NCI-H2107 (cell line): ENCODE measurements at regions not wholly inside any gene's neighbourhood (a gene's known extent, or its start where the extent isn't known, plus 50 kb on each side); places are given as distances from the start of the nearest gene placed in this dataset.

Experiments
- DNase-seq: peaks from one replicate; lab custom pipeline; 2025; lab: John Stamatoyannopoulos, UW

DNA sequence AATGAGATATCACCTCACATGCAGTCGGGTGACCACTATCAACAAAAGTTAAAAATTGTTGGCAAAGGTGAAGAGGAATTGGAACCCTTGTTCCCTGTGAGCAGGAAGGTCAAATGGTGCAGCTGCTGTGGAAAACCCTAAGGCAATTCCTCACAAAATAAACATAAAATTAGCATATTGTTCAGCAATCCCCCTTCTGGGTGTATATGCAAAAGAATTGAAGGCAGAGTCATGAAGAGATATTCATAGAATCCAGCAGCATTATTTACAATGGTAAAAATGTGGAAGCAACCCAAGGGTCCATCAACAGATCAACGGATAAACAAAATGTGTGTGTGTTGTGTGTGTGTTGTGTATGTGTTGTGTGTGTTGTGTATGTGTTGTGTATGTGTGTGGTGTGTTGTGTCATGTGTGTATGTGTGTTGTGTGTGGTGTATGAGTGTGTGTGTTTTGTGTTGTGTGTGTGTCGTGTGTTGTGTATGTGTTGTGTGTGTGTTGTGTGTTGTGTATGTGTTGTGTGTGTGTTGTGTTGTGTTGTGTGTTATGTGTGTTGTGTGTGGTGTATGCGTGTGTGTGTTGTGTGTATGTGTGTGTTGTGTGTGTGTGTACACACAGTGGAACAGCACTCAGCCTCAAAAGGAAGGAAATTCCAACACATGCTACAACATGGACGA is 245.1 kb downstream of the ERMARD start:
- no peak for DNase-seq

DNA sequence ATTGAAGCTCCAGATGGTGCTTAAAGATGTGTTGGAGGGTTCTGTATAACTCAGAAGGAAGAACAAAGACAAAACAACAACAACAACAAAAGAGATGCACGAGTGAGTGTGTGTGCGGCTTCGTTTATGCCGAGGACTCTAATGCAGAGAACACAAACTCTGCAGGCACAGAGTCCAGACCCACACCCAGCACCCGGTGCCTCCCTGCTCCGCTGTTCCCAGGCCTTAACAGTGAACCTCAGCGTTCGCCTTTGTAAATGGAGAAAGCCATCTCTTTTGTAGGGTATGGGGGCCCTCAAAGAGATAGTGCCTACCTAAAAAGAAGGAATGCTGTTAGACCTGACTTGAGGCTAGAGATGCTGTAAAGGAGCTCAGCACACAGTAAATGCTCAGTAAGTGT is 243.3 kb downstream of the ERMARD start:
- DNase-seq = no peak

DNA sequence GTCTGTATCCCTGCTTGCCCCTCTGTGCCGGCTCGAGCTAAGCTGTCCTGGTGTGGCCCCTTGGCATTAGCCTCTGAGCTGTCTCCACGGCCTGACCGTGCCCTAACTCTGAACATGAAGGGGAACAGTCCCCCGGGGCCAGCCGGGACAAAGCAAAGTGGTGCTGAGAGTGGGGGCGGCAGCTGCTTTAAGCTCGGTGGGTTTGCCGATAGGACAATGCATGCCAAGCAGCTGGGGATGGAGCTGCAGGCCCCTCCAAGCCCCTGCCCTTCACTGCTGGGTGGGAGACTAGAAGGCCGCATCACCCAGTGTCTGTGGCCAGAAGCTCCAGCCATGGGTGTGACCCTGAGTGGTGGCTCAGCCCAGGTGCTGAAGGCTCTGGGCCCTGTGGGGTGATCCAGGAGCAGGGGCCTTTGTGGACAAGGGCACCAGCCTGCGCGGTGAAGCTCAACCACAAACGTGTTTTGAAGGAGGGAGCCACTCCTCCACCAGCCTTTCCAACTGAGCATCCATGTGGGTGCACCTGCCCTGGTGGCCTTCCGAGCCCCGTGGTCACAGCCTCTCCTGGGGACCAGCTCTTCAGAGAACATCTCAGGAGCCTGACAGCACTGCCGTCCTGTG is 242.5 kb downstream of the ERMARD start:
- no peak for DNase-seq

DNA sequence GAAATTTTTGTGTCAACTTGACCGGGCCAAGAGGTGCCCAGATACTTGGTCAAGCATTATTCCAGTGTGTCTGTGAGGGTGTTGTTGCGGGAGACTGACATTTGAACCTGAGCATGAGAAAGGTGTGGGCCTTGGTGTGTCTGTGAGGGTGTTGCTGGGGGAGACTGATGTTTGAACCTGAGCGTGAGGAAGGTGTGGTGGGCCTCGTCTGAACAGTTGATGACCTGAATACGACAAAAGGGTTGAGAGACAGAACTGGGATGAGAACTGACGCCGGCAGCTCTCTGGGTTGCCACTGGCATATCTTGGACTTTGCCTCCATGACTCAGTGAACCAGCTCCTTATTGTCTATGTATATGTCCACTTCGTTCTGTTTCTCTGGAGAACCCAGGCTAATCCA is 240.5 kb downstream of the ERMARD start:
- no peak for DNase-seq

DNA sequence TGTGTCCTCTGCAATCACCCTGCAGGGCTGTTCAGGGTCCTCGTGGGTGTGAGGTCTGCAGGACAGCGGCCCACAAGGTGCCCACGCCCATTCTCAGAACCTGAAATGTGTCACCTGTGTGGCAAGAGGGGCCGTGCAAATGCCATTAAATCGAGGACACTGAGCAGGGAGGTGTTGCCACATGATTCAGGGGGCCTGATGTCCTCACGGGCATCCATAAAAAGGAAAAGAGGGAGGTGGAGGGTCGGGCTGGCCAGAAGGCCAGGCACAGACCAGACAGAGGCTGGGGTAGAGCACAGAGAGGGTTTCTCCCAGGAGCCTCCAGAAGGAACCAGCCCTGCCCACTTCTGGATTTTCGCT is 239.6 kb downstream of the ERMARD start:
- DNase-seq = no peak

DNA sequence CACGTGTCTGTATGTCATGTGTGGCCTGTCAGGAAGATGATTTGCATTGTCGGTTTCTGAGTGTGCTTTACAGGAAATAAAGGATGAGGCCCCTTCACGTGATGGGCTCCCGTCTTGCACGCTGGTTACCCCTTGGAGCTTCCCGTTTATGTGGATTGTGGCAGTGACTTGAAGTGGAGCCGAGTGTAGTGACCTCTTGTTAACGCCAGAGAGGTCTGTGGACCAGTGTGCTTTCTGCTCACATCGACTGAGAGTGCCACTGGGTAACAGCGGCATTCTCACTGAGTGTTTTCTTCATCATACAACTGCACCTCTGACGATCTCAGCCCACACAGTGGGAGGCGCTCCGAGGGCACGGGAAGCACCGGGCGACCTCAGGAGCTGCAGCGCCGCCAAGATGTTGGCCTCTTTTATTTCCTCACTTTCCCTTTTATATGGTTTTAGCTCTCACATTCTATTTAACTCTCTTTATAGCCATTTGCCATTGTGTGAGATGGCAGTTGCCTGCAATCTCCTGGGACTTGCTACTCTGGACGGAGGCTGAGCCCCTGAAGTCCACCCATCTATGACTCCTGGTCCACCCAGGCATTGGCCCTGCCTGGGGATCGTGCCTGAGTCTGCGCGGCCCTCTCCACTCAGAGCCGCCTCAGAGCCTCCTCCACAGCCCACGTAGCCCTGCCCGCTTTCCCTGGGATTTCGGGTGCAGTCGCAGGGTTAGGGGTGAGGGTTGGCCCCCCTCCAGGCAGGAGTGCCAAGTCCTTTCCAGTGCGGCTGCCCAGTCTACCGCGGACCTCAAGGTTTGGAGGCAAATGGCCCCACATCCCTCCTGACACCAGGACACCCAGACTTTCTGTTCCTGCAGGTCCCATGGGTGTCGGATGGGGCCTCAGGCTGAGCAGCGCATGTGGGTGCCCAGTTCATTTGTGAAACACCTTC is 238.9 kb downstream of the ERMARD start:
- DNase-seq = no peak

DNA sequence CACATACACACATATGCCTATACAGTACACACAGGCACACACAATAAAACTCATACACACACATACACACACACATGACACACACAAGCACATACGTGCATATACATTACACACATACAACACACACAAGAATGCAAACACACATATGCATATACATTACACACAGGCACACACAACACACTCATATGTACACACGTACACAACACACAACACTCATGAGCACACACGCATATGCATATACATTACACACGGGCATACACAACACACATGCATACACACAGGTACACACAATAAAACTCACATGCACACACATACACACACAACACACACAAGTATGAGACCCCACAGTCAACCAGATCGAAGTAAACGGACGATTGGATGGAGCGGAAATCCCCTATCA is 238.2 kb downstream of the ERMARD start:
- no peak for DNase-seq

DNA sequence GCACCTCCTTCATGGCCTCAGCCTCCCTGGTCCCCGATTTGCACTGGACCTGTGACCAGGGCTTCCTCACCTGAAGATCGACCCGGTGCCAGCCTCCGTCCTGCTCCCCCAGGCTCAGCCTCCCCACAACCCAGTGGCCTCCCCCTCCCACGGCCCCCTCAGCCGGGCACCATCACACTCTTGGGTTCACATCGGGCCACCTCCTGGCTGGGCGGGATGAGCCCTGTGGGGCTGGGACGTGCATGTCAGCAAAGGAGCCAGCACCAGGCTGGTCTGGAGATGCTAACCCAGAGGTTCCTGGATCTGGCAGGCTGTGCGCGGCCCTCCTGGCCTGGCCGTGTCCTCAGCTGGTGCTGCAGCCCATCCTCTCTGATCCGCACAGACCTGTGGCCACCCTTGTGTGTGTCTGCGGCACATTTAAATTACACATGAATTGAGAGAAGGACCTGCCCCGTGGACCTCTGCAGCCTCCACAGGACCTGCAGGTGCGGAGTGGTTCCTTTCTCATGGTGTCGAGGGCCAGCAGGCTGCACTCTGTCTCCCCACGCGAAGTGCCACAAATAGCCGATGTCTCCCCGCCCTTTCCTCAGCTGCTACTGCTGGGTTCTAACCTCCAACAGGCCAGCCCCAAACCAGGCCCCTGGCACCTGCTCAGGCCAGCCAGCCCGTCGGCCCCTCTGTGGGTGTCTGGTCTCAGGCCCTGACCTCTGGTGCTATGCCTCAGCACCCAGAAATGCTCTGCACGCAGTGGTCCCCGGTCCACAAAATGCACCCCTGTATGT is 237.5 kb downstream of the ERMARD start:
- DNase-seq = no peak

DNA sequence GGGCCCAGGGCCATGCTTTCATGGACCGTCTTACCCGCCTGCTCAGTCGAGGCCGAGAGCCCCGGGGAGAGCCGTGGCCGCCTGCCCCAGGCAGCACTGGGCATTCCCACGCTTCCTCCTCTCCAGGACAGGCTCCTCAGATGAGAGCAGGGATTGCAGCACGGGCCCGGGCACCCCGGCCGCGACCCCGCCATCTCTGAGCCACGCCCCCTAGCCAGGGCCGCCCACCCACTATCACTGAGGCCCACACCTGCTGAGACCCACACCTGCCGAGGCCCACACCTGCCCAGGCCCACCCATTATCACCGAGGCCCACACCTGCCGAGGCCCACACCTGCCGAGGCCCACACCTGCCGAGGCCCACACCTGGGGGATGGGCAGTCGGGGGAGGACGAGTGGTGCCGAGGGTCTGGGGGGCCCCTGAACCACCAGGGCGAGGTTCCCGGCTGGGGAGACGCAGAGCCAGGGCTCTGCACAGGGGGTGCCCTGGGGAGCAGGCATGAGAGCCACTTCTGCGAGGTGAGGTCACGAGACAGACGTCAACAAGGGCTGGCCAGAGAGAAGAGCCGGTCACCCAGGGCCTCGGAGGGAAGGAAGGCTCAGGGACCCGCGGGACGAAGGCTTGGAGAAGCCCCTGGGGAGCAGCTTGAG is 235.6 kb downstream of the ERMARD start:
- no peak for DNase-seq

DNA sequence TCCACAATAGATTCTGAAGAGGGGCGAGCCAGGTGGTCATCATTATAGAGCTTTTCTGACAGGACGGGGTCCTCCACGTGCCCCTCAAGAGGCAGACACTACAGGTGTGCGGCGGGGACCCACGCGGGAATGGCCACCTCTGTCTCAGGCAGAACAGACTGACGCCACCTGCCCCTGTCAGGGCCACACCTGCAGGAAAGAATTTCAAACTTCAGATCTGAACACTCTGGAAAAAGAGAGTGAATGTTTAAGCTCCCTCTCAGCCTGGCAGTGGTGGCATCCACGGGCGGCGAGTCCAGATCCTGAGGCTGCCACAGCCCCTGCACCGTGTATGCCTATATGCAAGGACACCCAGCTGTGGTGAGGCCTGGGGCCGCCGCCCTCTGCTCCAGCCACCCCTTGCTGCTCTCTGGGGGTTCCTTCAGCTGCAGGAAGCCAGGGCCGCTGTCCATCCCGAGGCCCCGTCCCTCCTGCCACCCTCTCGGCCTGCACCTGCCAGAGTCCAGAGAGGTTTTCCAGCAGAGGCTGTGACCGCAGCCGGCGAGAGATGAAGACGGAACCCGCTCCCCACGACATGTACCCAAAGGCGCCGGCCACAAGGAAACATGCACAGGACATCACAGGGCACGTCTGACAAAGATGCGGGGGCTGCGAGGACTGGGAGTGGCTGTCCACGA is 234.9 kb downstream of the ERMARD start:
- DNase-seq = no peak

DNA sequence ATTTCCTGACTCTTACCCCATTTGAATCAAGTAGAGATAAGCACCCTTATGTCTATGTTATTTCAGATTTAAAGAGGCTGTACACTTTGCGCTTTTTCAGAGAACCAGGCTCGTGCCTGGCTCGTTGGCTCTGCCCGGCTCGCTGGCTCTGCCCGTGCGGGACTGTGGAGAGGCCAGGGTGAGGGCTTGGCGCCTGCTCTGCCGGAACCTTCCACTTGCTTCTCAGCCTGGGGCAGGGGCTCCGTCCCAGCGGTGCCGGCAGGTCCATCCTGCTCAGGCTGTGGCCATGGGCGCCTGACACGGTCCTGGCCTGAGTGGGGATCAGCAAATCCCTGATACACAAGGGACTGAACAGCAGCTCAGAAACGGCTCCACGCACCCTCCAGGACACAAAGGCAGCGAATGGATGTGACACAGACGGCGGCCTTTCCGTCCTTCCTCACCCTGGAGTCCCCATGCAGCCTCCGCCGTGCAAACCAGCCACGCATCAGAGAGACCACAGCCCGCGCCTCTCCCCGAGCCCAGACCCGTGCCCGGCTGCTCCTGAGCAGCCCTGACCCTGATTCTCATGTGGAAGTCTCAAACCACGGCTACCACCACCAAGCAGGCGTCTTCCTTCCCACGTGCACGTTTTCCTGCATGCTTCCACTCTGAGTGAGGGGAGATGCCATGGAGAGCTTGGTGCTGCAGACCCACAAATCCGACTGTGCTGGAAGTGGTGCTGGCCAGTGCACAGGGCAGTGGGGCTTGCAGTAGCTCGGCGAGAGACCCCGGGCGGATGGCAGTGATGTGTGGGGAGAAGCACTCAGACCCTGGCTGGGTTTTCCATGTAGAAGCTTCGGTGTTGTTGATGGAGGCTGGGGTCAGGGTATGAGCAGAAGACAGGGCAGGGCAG is 233.9 kb downstream of the ERMARD start:
- DNase-seq = no peak

DNA sequence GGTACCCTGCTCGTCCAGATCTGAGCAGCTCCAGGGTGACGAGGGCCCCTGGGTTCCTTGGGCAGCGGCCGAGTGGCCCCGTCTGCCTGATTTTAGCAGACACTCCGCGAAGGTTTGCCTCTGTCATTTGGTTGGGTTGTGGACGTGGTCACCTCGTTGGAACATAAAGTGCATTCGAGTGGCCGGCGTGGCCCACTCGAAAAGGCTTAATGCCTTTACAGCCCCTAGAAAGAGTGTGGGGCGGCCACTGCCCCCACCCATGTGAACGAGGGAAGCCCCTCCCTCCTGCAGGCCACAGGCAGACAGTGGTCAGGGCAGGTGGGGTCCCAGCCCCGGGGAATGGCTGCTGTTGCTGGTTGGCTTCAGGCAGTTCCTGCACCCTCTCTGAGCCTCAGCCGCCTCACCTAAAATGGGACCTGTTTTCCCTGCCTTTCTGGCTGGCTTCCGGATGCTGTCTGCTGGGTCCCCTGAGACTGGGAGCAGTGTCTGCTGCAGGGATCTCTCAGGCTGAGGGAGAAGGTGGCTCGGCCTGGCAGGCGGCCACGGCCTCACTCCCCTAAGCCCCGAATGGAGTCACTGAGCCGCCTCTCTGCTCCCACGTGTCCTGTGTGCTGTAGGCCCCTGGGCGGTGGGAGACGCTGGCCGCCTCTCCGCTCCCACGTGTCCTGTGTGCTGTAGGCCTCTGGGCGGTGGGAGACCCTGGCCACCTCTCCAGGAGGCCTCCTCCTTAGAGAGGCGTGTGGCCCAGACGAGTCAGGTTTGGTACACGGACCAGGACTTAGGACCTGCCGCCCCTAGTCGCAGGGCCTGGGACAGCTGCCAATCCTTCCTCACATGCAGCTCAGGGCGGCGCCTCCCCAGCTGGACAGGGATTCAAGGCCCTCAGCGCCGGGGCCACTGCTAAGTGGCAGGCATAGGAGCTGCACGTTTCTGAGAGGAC is 233.0 kb downstream of the ERMARD start:
- DNase-seq = no peak

DNA sequence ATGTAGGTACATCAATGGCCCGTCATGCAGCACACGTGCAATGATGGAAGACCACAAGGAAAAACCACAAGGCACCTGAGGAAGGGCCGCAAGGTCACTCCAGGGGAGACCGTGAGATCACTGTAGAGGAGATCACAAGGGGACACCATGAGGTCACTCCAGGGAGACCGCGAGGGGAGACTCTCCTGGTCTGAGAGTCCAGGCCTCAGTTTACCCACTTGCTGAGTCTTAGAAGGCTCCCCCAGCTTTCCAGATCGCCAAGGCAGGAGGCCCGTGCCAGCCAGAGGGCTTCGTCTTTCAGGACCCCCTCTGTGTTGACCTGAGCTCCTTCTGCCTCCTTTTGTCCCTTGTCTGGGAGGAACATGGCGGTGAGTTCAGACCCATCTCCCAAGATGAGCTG is 232.2 kb downstream of the ERMARD start:
- DNase-seq = no peak

DNA sequence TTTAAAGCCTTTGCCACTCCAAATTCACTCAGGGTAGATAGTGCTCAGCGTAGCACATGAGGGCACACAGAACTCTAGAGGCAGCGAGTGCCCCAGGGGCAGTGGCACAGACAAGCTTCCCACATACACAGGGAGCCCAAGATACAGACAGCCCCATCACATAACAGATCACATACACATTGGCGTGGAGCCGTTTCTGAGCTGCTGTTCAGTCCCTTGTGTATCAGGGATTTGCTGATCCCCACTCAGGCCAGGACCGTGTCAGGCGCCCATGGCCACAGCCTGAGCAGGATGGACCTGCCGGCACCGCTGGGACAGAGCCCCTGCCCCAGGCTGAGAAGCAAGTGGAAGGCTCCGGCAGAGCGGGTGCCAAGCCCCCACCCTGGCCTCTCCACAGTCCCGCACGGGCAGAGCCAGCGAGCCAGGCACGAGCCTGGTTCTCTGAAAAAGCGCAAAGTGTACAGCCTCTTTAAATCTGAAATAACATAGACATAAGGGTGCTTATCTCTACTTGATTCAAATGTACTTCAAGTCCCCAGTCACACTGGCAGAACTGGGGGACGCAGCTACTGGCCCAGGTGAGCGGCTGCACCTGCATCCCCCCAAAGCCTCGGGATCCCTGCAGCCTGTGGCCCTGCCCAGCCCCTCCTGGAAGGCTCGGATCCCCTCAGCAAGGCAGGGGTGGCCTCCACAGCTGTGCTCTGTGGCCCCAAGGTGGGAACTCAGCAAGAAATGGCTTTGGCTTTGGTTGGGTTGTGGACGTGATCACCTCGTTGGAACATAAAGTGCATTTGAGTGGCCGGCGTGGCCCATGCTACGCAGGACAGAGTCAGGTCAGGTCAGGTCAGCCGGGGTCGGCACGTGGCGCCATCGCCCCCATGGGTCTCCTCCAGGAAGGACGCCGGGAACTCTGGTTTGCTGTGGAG is 231.3 kb downstream of the ERMARD start:
- DNase-seq = no peak

DNA sequence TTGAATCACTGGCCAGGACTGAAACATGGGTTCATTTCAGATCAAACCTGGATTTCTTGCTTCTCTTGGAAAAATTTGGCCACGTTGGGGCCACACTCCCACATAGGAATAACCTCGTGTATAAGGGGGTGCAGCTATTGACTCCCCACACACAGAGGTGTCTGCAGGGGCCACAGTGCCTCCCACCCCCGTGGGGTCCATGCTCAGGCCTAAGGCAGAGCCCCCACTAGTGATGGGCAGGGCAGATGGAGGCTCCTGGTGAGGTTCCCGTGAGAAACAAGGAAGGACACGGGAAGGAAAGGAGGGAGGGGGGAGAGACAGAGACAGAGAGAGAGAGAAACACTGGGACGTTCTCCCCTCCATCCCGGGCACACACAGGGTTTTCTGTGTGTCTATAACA is 230.5 kb downstream of the ERMARD start:
- DNase-seq = no peak

DNA sequence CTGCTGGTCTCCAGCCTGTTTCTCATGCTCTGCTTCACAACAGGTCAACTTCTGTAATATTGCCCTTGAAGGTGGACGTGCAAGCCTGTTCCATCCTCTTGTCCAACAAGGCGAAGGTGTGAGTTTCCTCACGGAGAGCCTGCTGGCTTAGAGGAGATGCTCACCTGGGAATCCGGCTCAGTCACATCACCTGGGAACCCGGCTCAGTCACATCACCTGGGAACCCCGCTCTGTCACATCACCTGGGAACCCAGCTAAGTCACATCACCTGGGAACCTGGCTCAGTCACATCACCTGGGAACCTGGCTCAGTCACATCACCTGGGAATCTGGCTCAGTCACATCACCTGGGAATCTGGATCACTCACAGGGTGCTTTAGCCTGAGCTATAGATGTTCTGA is 230.1 kb downstream of the ERMARD start:
- DNase-seq = no peak

DNA sequence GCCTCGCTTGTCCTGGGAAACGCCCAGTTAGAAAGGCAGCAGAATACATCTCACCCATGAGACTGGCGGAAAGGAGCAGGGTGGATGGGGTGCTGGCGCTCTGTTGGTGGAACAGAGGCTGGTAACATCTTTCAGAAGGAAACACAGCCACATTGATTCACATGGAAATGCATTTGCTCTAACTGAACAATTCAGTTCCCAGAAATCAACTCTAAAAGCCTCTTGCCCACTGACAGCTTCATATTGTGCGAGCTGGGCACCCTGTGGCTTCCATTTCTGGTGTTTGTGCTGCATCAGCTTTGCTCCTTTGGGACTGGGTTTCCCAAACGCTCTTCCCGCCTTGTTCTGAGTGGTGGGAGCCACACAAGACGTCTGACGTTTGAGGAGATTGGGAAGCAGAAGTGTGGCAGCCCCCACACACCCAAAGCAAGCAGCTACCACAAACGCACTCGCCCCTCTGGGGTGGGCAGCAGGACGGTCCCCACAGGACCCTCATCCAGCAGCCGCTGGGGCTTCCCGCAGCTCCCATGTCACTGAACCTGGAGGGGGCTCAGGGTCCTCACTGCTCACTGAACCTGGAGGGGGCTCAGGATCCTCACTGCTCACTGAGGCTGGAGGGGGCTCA is 229.5 kb downstream of the ERMARD start:
- DNase-seq = no peak
